Ovary (tissue), 3 donors: ENCODE measurements at regions not wholly inside any gene's neighbourhood (a gene's known extent, or its start where the extent isn't known, plus 50 kb on each side); places are given as distances from the start of the nearest gene placed in this dataset.

Experiments used
- CTCF ChIP-seq, 3 donors: fragments of 450-650 bp in 2 of 3; fragments of 200-600 bp in 1 of 3; IDR thresholded peaks; one replicate each; pipeline versions ENCODE4 v1.5.1 to v1.8.0; 2016 to 2022; ENCODE audit warnings: antibody characterized with exemption in 3 of 3, mild to moderate bottlenecking in 1 of 3
- EP300 ChIP-seq: sonication (generic); formaldehyde crosslinking; IDR thresholded peaks from one replicate; pipeline ENCODE4 v1.6.1; 2017; ENCODE audit warnings: antibody characterized with exemption
- donor health status: DM: no; HTN: no; CAD: no.

DNA sequence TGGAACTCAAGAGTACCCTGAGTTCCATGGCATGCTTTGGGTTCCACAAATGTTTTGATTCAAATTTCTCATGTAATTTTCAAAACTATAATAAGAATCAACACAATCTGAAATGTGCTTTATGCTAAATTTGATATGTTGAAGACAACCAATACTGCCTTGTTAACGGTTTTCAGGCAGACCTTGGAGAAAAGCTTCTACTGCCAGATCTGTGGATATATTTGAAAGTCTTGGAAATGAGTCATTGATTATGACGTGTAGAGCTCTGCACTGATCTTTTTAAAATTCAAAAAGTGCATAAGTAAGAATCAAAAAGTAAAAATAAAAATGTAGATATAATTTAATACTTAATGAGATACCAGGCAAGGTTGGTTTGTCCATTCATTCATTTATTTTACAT, 74.0 kb upstream of the TNR start:
- TF ChIP-seq CTCF (IDR thresholded peaks at IDR 0.05) = no peak
- no peak for TF ChIP-seq EP300
